Urothelium cell line (cell line): ENCODE measurements at regions not wholly inside any gene's neighbourhood (a gene's known extent, or its start where the extent isn't known, plus 50 kb on each side); places are given as distances from the start of the nearest gene placed in this dataset.
A peak's percentile ranks its signal among the peaks of the same experiment; 100 is the strongest.

Source experiments
- DNase-seq: peaks from one replicate; pipeline ENCODE4 v3.0.0; 2011; ENCODE audit warnings: low spot score, mixed read lengths
- FAIRE-seq: peaks from 2 replicates; lab custom pipeline; 2011; peaks lifted over from hg19 to GRCh38; lab: Jason Lieb, UNC

- FAIRE-seq (no peak), DNase-seq (no peak)
These were observed 466.6 kb downstream of the FLRT2 start for GRCh38 chr14:85996551-85996950.

- DNase-seq: no peak
- FAIRE-seq: no peak
These were observed 461.2 kb downstream of the FLRT2 start for GRCh38 chr14:85991156-85991555.

- FAIRE-seq (no peak), DNase-seq (no peak)
These were observed 458.0 kb downstream of the FLRT2 start for GRCh38 chr14:85987907-85988306.

- DNase-seq: no peak
- FAIRE-seq: no peak
These were observed 457.3 kb downstream of the FLRT2 start for GRCh38 chr14:85987292-85987691.

GRCh38 chr14:85978582-85979250, 448.8 kb downstream of the FLRT2 start:
- DNase-seq: no peak
- no peak for FAIRE-seq

GRCh38 chr14:85974602-85975001, 444.7 kb downstream of the FLRT2 start:
- FAIRE-seq (no peak), DNase-seq (no peak)

GRCh38 chr14:85963486-85963885, 433.5 kb downstream of the FLRT2 start:
- DNase-seq: no peak
- no peak for FAIRE-seq

- FAIRE-seq: no peak
- DNase-seq: no peak
These were observed 430.8 kb downstream of the FLRT2 start for GRCh38 chr14:85960756-85961155.

- DNase-seq: no peak
- no peak for FAIRE-seq
These were observed 429.1 kb downstream of the FLRT2 start for GRCh38 chr14:85959063-85959462.

- no peak for DNase-seq
- no peak for FAIRE-seq
These were observed 428.1 kb downstream of the FLRT2 start for GRCh38 chr14:85958069-85958468.

GRCh38 chr14:85953265-85953664, 423.3 kb downstream of the FLRT2 start:
- no peak for DNase-seq
- no peak for FAIRE-seq

- DNase-seq (no peak), FAIRE-seq (no peak)
These were observed 418.2 kb downstream of the FLRT2 start for GRCh38 chr14:85948153-85948552.

- FAIRE-seq (no peak), DNase-seq (no peak)
These were observed 417.7 kb downstream of the FLRT2 start for GRCh38 chr14:85947461-85948139.

- no peak for DNase-seq
- FAIRE-seq: no peak
These were observed 413.2 kb downstream of the FLRT2 start for GRCh38 chr14:85943192-85943591.

- FAIRE-seq (no peak), DNase-seq (no peak)
These were observed 404.9 kb downstream of the FLRT2 start for GRCh38 chr14:85934886-85935254.

GRCh38 chr14:85934123-85934885, 404.4 kb downstream of the FLRT2 start:
- DNase-seq: peak; percentile 36
- no peak for FAIRE-seq

- DNase-seq (no peak), FAIRE-seq (no peak)
These were observed 391.3 kb downstream of the FLRT2 start for GRCh38 chr14:85921241-85921640.

- DNase-seq (no peak), FAIRE-seq (no peak)
These were observed 387.8 kb downstream of the FLRT2 start for GRCh38 chr14:85917716-85918115.

- FAIRE-seq: no peak
- DNase-seq: peak; percentile 12
These were observed 385.8 kb downstream of the FLRT2 start for GRCh38 chr14:85915711-85916110.

GRCh38 chr14:85912141-85912540, 382.2 kb downstream of the FLRT2 start:
- DNase-seq (no peak), FAIRE-seq (no peak)

- no peak for DNase-seq
- FAIRE-seq: no peak
These were observed 381.1 kb downstream of the FLRT2 start for GRCh38 chr14:85911044-85911443.

GRCh38 chr14:85909581-85909980, 379.6 kb downstream of the FLRT2 start:
- FAIRE-seq (no peak), DNase-seq (no peak)
